Tibial nerve (tissue), 4 donors: ENCODE measurements at regions not wholly inside any gene's neighbourhood (a gene's known extent, or its start where the extent isn't known, plus 50 kb on each side); places are given as distances from the start of the nearest gene placed in this dataset.

Source experiments
- CTCF ChIP-seq, 5 experiments: fragments of 200-600 bp in 3 of 5; fragments of 450-650 bp in 2 of 5; sonication (generic) in 3 of 5; IDR thresholded peaks; one replicate each; pipeline ENCODE4 v1.5.1; 2016 to 2019; ENCODE audit warnings: antibody characterized with exemption in 5 of 5, mild to moderate bottlenecking in 3 of 5, moderate library complexity in 2 of 5
- EP300 ChIP-seq, 2 donors: sonication (generic); formaldehyde crosslinking; IDR thresholded peaks; one replicate each; pipeline ENCODE4 v1.6.1; 2017; ENCODE audit warnings: antibody characterized with exemption in 2 of 2, mild to moderate bottlenecking in 1 of 2
- POLR2A ChIP-seq, 2 donors: fragments of 450-650 bp; IDR thresholded peaks; one replicate each; pipeline ENCODE4 v1.6.1; 2017; ENCODE audit warnings: antibody characterized with exemption in 2 of 2, mild to moderate bottlenecking in 2 of 2, moderate library complexity in 2 of 2

GRCh38 chr11:134610116-134610910 is 198.3 kb upstream of the B3GAT1 start:
- TF ChIP-seq POLR2A (IDR thresholded peaks at IDR 0.05): no peak
- no peak for TF ChIP-seq CTCF (IDR thresholded peaks at IDR 0.05)
- TF ChIP-seq EP300 (IDR thresholded peaks at IDR 0.05): no peak
